Erythroblast (primary cell): ENCODE measurements at regions not wholly inside any gene's neighbourhood (a gene's known extent, or its start where the extent isn't known, plus 50 kb on each side); places are given as distances from the start of the nearest gene placed in this dataset.

Experiments used
- GATA1 ChIP-seq: IDR thresholded peaks from 2 replicates; pipeline ENCODE4 v1.6.1; 2011; ENCODE audit warnings: low read depth, mild to moderate bottlenecking, control low read depth, low read length, moderate library complexity
- POLR2A ChIP-seq: IDR thresholded peaks from 2 replicates; pipeline ENCODE4 v1.6.1; 2011; ENCODE audit warnings: mild to moderate bottlenecking, low read length

DNA sequence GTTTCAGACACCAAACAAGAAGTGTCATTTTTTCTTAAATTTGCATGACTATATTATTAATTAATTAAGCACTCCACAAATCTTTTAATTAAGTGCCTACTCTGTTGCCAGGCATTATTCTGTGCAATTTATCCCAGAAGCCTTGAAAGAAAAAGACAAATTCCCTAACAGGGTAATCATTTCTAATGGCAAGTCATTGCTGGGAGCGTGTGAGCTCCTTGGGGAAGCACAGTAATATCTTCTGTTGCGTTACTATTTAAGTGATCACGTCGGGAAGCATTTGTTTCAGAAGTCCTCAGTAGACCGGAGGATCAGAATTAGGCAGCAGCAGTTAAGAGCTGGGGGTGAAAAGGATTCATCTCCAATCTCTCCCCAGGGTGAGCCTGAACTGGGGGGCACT is 276.8 kb upstream of the RNF32 start:
- no peak for TF ChIP-seq POLR2A
- TF ChIP-seq GATA1, result no peak
